ENCODE measurements at regions not wholly inside any gene's neighbourhood (a gene's known extent, or its start where the extent isn't known, plus 50 kb on each side); places are given as distances from the start of the nearest gene placed in this dataset.

- TF ChIP-seq CTCF (IDR thresholded peaks at IDR 0.05) = no peak
- no peak for TF ChIP-seq EZH2 (IDR thresholded peaks at IDR 0.05; ENCODE audit: borderline replicate concordance, insufficient read depth, low read depth, low read length, poor library complexity, severe bottlenecking)
Measured at GRCh38 chr5:98318386-98318785, 455.1 kb upstream of the RGMB start.
